ENCODE measurements at regions not wholly inside any gene's neighbourhood (a gene's known extent, or its start where the extent isn't known, plus 50 kb on each side); places are given as distances from the start of the nearest gene placed in this dataset.
"Not testable (repeated sequence)": the region's sequence is repeated elsewhere in the genome, so short reads cannot be mapped to it uniquely, and the experiment has no call there.

- DNase-seq (ENCODE audit: low spot score in 2 of 2) = no peak
- Histone ChIP-seq H3K9me3 (no peaks in the 10 kb centered on the region), H3K36me3 (no peaks in the 10 kb centered on the region), H3K27me3 (peaks cover 0 to 37% of the 10 kb centered on the region in 2 donors), H3K4me3 (no peak overlapping the region), H3K4me1 (no peaks in the 10 kb centered on the region), H3K27ac (no peak overlapping the region)
- no peak for TF ChIP-seq POLR2A (IDR thresholded peaks at IDR 0.05)
- intact Hi-C loops (cut with DNase I; ENCODE audit: low total_unique reads) = no loop called here
Measured at GRCh38 chrX:67346225-67346624, 197.6 kb upstream of the AR start.

DNA sequence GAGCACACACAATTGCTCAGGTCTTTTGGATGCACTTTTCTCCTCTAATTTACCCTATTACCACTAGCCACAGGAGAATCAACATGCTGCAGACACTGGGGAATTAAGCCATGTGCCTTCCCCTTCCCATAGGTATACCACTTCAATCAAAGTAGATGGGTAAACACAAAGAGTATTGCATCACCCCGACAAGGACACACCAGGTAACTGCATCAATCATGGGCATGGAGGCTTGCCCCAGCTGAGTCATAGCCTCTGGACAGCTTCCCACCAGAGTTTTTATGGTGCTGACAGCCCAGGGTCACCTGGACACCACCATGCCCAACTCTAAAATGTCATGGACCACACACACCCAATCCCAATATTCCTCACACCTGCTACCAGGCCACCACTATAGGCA, 197.2 kb upstream of the AR start:
- Histone ChIP-seq H3K4me1 (no peaks in the 10 kb centered on the region), H3K9me3 (no peaks in the 10 kb centered on the region), H3K36me3 (no peaks in the 10 kb centered on the region), H3K27me3 (peaks cover 0 to 36% of the 10 kb centered on the region in 2 donors), H3K27ac (no peak overlapping the region), H3K4me3 (no peak overlapping the region)
- no peak for DNase-seq (ENCODE audit: low spot score in 2 of 2)
- intact Hi-C loops (cut with DNase I; ENCODE audit: low total_unique reads) = no loop called here
- no peak for TF ChIP-seq POLR2AphosphoS5 (IDR thresholded peaks at IDR 0.05)
- no peak for TF ChIP-seq CTCF (IDR thresholded peaks at IDR 0.05)
- TF ChIP-seq POLR2A (IDR thresholded peaks at IDR 0.05) = no peak

DNA sequence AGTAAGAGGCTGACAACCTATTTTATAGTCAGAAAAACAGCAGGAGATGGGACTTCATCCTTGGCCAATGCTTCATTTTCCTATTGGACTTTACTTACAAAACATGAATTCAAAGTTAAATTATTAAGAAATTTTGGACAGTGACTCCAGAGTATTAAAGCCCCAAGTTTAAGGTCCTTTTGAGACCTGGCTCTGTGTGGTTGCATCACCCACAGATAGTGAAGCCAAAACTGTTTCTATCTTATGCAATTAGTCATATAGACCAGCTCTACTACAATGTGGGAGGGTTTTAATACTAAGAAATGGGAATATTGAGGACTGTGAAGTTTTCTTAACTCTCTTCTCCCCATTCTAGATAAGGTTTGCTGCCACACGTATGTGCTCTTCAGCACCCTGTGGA, 196.7 kb upstream of the AR start:
- no peak for TF ChIP-seq POLR2AphosphoS5 (IDR thresholded peaks at IDR 0.05)
- TF ChIP-seq POLR2A (IDR thresholded peaks at IDR 0.05) = no peak
- TF ChIP-seq CTCF (IDR thresholded peaks at IDR 0.05) = no peak

DNA sequence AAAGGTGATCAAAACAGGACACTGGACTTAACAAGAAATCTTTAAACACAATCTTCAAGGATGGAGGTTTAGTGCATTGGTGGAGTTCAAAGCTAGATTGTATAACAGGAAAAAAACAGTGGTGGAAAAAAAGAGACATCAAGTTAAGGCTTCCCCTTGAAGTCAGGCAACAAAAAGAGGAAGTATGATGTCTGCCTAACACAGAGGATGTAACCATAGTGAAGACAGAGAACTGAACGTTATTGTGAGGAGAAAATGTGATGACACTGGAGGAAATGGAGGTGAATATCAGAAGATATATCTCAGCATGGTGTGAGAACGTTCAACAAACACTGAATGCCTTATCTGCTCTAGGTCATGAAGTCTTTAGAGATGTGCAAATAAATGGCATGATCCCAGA, 192.4 kb upstream of the AR start:
- intact Hi-C loops (cut with DNase I; ENCODE audit: low total_unique reads) = no loop called here
- Histone ChIP-seq H3K9me3 (no peaks in the 10 kb centered on the region), H3K36me3 (no peaks in the 10 kb centered on the region), H3K4me1 (no peaks in the 10 kb centered on the region), H3K4me3 (no peak overlapping the region), H3K27ac (no peak overlapping the region), H3K27me3 (peaks cover 0 to 35% of the 10 kb centered on the region in 2 donors)
- TF ChIP-seq CTCF (IDR thresholded peaks at IDR 0.05) (no peak), POLR2A (IDR thresholded peaks at IDR 0.05) (no peak), POLR2AphosphoS5 (IDR thresholded peaks at IDR 0.05) (no peak)
- DNase-seq (ENCODE audit: low spot score in 2 of 2) = no peak

More for the DNA sequence above, 196.7 kb upstream of the AR start:
- H3K4me1 ChIP-seq = no peaks in the 10 kb centered on the region
- no peak overlapping the region for H3K27ac ChIP-seq
- intact Hi-C loops (cut with DNase I; ENCODE audit: low total_unique reads) = no loop called here
- no peaks in the 10 kb centered on the region for H3K9me3 ChIP-seq
- no peak overlapping the region for H3K4me3 ChIP-seq
- peaks cover 0 to 36% of the 10 kb centered on the region in 2 donors for H3K27me3 ChIP-seq
- no peaks in the 10 kb centered on the region for H3K36me3 ChIP-seq
- no peak for DNase-seq (ENCODE audit: low spot score in 2 of 2)

DNA sequence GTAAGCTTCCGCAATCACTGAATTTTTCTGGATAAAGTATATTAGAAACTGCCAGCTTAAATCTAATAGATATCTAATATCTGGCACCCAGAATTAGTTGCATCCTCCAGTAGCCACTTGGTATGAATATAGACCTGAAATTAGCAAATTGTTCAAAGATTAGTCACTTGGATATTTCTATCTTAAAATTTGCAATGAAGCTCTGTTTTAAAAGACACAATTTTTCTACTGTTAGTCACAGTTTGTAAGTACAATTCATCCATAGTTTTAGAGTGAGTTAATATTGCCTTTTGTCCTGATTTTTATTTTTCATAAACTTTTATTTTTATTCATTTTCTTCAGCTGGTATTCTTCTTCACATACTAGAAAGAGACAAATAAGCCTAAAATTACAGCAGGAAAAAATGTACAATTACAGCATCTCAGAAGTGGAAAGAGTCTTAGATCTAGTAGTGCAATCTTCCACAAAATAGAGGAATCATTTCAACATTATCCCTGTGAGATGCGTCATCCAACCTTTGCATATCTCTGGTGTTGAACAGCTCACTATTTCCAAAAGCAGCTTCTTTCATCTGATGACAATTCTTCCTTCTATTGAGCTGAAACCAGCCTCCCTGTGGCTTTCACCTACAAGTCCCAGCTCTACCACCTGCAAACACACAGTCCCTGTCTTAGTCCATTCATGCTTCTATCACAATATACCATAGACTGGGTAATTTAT, 190.0 kb upstream of the AR start:
- Histone ChIP-seq H3K27ac (no peak overlapping the region), H3K27me3 (peaks cover 0 to 33% of the 10 kb centered on the region in 2 donors), H3K9me3 (no peaks in the 10 kb centered on the region), H3K4me1 (no peaks in the 10 kb centered on the region), H3K4me3 (no peak overlapping the region), H3K36me3 (no peaks in the 10 kb centered on the region)
- no peak for DNase-seq (ENCODE audit: low spot score in 2 of 2)
- intact Hi-C loops (cut with DNase I; ENCODE audit: low total_unique reads) = no loop called here
- TF ChIP-seq POLR2A (IDR thresholded peaks at IDR 0.05) (no peak), CTCF (IDR thresholded peaks at IDR 0.05) (no peak), POLR2AphosphoS5 (IDR thresholded peaks at IDR 0.05) (no peak)

GRCh38 chrX:67361267-67361666, 182.6 kb upstream of the AR start:
- H3K36me3 ChIP-seq; H3K4me3 ChIP-seq; H3K4me1 ChIP-seq; DNase-seq (ENCODE audit: low spot score in 2 of 2); H3K27ac ChIP-seq; intact Hi-C loops (cut with DNase I; ENCODE audit: low total_unique reads): not testable (repeated sequence)
- Histone ChIP-seq H3K27me3 (peaks cover 0 to 16% of the 10 kb centered on the region in 2 donors), H3K9me3 (peaks cover 3 to 20% of the 10 kb centered on the region in 2 donors)

Measured in breast epithelium (tissue), 4 donors.